Neural cell (in vitro differentiated cells): ENCODE measurements at regions not wholly inside any gene's neighbourhood (a gene's known extent, or its start where the extent isn't known, plus 50 kb on each side); places are given as distances from the start of the nearest gene placed in this dataset.

Experiments used
- H2AFZ ChIP-seq: fragments of 200-600, 300-800 bp; sonication (generic), shearing (Covaris generic); 2 replicates; pipeline ENCODE4 v1.6.0; 2014; ENCODE audit warnings: low read depth, mild to moderate bottlenecking, antibody characterized with exemption, low read length, moderate library complexity
- H3F3A ChIP-seq: fragments of 200-600 bp; shearing (Covaris generic); 2 replicates; pipeline ENCODE4 v1.6.1; 2016; ENCODE audit warnings: mild to moderate bottlenecking, moderate library complexity, mixed read lengths, antibody characterized with exemption, low read length; ENCODE audit not compliant: insufficient read depth, poor library complexity, severe bottlenecking
- H3K27ac ChIP-seq: fragments of 200-600, 300-800 bp; sonication (generic), shearing (Covaris generic); 2 replicates; pipeline ENCODE4 v1.5.1; 2014; ENCODE audit warnings: mild to moderate bottlenecking, low read length, moderate library complexity
- H3K27me3 ChIP-seq: fragments of 300-800, 200-600 bp; sonication (generic), shearing (Covaris generic); 2 replicates; pipeline ENCODE4 v1.6.0; 2014; ENCODE audit warnings: mild to moderate bottlenecking, low read depth, low read length, moderate library complexity; ENCODE audit not compliant: insufficient read depth
- H3K36me3 ChIP-seq: fragments of 300-800, 200-600 bp; sonication (generic), shearing (Covaris generic); 2 replicates; pipeline ENCODE4 v1.5.1; 2014; ENCODE audit warnings: mild to moderate bottlenecking, antibody characterized with exemption, low read length, moderate library complexity; ENCODE audit not compliant: insufficient read depth
- H3K4me2 ChIP-seq: fragments of 300-800, 200-600 bp; sonication (generic), shearing (Covaris generic); 2 replicates; pipeline ENCODE4 v1.6.0; 2014; ENCODE audit warnings: mild to moderate bottlenecking, low read length
- H3K4me3 ChIP-seq: fragments of 300-800, 200-600 bp; sonication (generic), shearing (Covaris generic); 2 replicates; pipeline ENCODE4 v1.5.1; 2014; ENCODE audit warnings: mild to moderate bottlenecking, low read length, moderate library complexity
- H3K79me2 ChIP-seq: fragments of 200-600 bp; shearing (Covaris generic); replicated peaks from 2 replicates; pipeline ENCODE4 v1.6.0; 2014; ENCODE audit warnings: mild to moderate bottlenecking, low read length, moderate library complexity; ENCODE audit not compliant: insufficient read depth
- H3K9ac ChIP-seq: fragments of 300-800, 200-600 bp; sonication (generic), shearing (Covaris generic); 2 replicates; pipeline ENCODE4 v1.6.1; 2016; ENCODE audit warnings: mild to moderate bottlenecking, low read length, mixed read lengths
- H3K9me2 ChIP-seq: fragments of 200-600 bp; shearing (Covaris generic); 2 replicates; pipeline ENCODE4 v1.6.1; 2016; ENCODE audit warnings: mild to moderate bottlenecking, low read length, mixed read lengths; ENCODE audit not compliant: insufficient read depth
- H3K9me3 ChIP-seq: fragments of 200-600, 300-800 bp; sonication (generic), shearing (Covaris generic); 2 replicates; pipeline ENCODE4 v1.6.1; 2016; ENCODE audit warnings: mild to moderate bottlenecking, mixed run types, low read length, moderate library complexity, mixed read lengths
- H4K20me1 ChIP-seq: fragments of 200-600 bp; shearing (Covaris generic); 2 replicates; pipeline ENCODE4 v1.6.1; 2016; ENCODE audit warnings: mild to moderate bottlenecking, mixed run types; ENCODE audit not compliant: insufficient read depth
- EP300 ChIP-seq: fragments of 450-650 bp; conservative IDR thresholded peaks from 2 replicates; pipeline ENCODE4 v1.6.1; 2014; ENCODE audit warnings: antibody characterized with exemption, mild to moderate bottlenecking, moderate library complexity; ENCODE audit not compliant: poor library complexity, severe bottlenecking
- EZH2 ChIP-seq: fragments of 200-600, 300-800 bp; shearing (Covaris generic), sonication (generic); IDR thresholded peaks from 2 replicates; pipeline ENCODE4 v1.6.1; 2014; ENCODE audit warnings: antibody characterized with exemption, low read length, borderline replicate concordance, mild to moderate bottlenecking; ENCODE audit not compliant: insufficient read depth, poor library complexity, severe bottlenecking
- MXI1 ChIP-seq: fragments of 450-650 bp; conservative IDR thresholded peaks from 2 replicates; pipeline ENCODE4 v1.6.1; 2014; ENCODE audit warnings: antibody characterized with exemption, mild to moderate bottlenecking; ENCODE audit not compliant: poor library complexity, severe bottlenecking
- POLR2AphosphoS5 ChIP-seq: IDR thresholded peaks from 2 replicates; pipeline ENCODE4 v1.6.1; 2012
- RAD21 ChIP-seq: fragments of 450-650 bp; conservative IDR thresholded peaks from 2 replicates; pipeline ENCODE4 v1.6.1; 2014; ENCODE audit warnings: antibody characterized with exemption, mild to moderate bottlenecking, moderate library complexity
- SMC3 ChIP-seq: fragments of 450-650 bp; conservative IDR thresholded peaks from 2 replicates; pipeline ENCODE4 v1.6.1; 2014; ENCODE audit warnings: antibody characterized with exemption, mild to moderate bottlenecking, moderate library complexity; ENCODE audit not compliant: poor library complexity
- TAF1 ChIP-seq: IDR thresholded peaks from 2 replicates; pipeline ENCODE4 v1.6.1; 2012; ENCODE audit warnings: low read depth
- TF ChIP-seq, protein P1 (sequence below): IDR thresholded peaks from 2 replicates; pipeline ENCODE4 v1.6.1; 2012; ENCODE audit warnings: borderline replicate concordance
- TF ChIP-seq, protein P2 (sequence below): fragments of 450-650 bp; IDR thresholded peaks from 2 replicates; pipeline ENCODE4 v1.5.1; 2014; ENCODE audit warnings: antibody characterized with exemption, mild to moderate bottlenecking, moderate library complexity; ENCODE audit not compliant: poor library complexity, severe bottlenecking

DNA sequence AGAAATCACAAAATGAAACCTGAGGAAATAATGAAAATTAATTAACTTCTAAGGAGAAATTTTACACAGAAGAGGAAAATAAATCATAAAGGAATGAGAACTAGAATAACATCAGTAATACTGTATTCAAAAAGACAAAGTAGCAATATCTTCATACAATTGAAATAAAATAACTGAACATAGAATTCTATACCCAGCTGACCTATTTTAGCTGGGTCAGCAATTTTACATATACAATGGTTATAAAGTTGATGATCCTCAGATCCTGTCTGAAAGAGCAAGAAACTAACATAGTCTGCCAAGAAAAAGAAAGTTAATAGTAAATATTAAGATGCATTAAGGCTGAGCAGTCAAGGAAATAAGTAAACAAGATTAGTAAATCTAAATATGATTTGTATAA lies 93.0 kb upstream of the P3H2 start:
- Histone ChIP-seq H3K4me3 (no peak overlapping the region), H3F3A (no peaks in the 10 kb centered on the region), H3K27me3 (no peaks in the 10 kb centered on the region), H3K9ac (no peak overlapping the region), H3K79me2 (no peaks in the 10 kb centered on the region), H4K20me1 (no peaks in the 10 kb centered on the region), H3K9me2 (no peaks in the 10 kb centered on the region), H3K36me3 (no peaks in the 10 kb centered on the region), H3K9me3 (no peaks in the 10 kb centered on the region), H3K27ac (no peak overlapping the region), H3K4me2 (no peak overlapping the region), H2AFZ (no peak overlapping the region)
- TF ChIP-seq, protein P1, sequence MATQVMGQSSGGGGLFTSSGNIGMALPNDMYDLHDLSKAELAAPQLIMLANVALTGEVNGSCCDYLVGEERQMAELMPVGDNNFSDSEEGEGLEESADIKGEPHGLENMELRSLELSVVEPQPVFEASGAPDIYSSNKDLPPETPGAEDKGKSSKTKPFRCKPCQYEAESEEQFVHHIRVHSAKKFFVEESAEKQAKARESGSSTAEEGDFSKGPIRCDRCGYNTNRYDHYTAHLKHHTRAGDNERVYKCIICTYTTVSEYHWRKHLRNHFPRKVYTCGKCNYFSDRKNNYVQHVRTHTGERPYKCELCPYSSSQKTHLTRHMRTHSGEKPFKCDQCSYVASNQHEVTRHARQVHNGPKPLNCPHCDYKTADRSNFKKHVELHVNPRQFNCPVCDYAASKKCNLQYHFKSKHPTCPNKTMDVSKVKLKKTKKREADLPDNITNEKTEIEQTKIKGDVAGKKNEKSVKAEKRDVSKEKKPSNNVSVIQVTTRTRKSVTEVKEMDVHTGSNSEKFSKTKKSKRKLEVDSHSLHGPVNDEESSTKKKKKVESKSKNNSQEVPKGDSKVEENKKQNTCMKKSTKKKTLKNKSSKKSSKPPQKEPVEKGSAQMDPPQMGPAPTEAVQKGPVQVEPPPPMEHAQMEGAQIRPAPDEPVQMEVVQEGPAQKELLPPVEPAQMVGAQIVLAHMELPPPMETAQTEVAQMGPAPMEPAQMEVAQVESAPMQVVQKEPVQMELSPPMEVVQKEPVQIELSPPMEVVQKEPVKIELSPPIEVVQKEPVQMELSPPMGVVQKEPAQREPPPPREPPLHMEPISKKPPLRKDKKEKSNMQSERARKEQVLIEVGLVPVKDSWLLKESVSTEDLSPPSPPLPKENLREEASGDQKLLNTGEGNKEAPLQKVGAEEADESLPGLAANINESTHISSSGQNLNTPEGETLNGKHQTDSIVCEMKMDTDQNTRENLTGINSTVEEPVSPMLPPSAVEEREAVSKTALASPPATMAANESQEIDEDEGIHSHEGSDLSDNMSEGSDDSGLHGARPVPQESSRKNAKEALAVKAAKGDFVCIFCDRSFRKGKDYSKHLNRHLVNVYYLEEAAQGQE = no peak
- no peak for TF ChIP-seq RAD21
- TF ChIP-seq SMC3 = no peak
- no peak for TF ChIP-seq EP300
- no peak for TF ChIP-seq EZH2
- TF ChIP-seq POLR2AphosphoS5 = no peak
- no peak for TF ChIP-seq TAF1
- TF ChIP-seq, protein P2, sequence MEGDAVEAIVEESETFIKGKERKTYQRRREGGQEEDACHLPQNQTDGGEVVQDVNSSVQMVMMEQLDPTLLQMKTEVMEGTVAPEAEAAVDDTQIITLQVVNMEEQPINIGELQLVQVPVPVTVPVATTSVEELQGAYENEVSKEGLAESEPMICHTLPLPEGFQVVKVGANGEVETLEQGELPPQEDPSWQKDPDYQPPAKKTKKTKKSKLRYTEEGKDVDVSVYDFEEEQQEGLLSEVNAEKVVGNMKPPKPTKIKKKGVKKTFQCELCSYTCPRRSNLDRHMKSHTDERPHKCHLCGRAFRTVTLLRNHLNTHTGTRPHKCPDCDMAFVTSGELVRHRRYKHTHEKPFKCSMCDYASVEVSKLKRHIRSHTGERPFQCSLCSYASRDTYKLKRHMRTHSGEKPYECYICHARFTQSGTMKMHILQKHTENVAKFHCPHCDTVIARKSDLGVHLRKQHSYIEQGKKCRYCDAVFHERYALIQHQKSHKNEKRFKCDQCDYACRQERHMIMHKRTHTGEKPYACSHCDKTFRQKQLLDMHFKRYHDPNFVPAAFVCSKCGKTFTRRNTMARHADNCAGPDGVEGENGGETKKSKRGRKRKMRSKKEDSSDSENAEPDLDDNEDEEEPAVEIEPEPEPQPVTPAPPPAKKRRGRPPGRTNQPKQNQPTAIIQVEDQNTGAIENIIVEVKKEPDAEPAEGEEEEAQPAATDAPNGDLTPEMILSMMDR = no peak
- no peak for TF ChIP-seq MXI1

DNA sequence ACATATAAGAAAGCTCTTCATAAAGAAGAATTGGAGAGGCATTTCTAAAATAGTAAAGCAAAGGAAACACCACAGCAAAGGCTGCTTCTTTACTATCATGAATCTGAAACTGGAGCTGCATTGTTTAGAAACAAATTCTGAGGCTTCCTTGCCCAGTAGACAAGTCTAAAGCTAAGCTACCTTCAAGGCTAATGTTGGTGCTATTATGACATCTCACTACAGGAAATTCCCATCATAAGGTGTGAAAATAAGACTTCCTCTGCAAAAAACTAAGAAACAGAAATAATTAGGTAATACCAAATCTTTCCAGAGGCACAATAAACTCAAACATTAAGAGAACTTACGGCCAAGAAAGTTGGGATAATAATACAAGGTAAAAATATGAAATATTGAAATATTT lies 89.9 kb upstream of the P3H2 start:
- H3K27ac ChIP-seq = no peak overlapping the region
- H3K9ac ChIP-seq = no peak overlapping the region
- no peaks in the 10 kb centered on the region for H3K79me2 ChIP-seq
- no peak overlapping the region for H3K4me3 ChIP-seq
- no peaks in the 10 kb centered on the region for H3K36me3 ChIP-seq
- no peaks in the 10 kb centered on the region for H3K9me3 ChIP-seq
- H4K20me1 ChIP-seq = no peaks in the 10 kb centered on the region
- no peaks in the 10 kb centered on the region for H3F3A ChIP-seq
- no peak overlapping the region for H2AFZ ChIP-seq
- no peak for TF ChIP-seq MXI1
- no peak for TF ChIP-seq EZH2
- no peak for TF ChIP-seq TAF1
- no peak for TF ChIP-seq RAD21
- no peak for TF ChIP-seq EP300
- TF ChIP-seq SMC3 = no peak
- TF ChIP-seq, protein P1 = no peak
- TF ChIP-seq, protein P2 = no peak
- TF ChIP-seq POLR2AphosphoS5 = no peak
- H3K27me3 ChIP-seq = no peaks in the 10 kb centered on the region
- no peaks in the 10 kb centered on the region for H3K9me2 ChIP-seq
- no peak overlapping the region for H3K4me2 ChIP-seq
